ENCODE measurements at regions not wholly inside any gene's neighbourhood (a gene's known extent, or its start where the extent isn't known, plus 50 kb on each side); places are given as distances from the start of the nearest gene placed in this dataset.

DNA sequence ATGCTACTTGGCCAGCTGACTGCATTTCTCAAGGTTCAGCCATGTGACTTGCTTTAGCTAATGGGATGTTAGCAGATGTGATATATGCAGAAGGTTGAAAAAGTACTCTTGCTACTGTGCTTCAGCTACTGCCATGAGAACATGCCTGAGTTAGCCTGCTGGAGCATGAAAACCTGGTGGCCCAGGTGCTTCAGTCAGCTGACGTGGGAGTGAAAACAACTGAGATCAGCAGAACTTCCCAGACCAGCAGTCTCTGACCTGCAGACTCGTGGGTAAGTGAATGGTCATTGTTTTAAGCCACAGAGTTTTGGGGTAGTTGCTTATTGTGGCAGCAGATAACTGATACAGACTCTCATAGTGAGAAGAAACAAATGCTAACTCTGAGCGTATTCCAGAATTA is 118.6 kb upstream of the GRIN2B start:
- no peak for TF ChIP-seq CTCF (IDR thresholded peaks at IDR 0.05)
- no peak for TF ChIP-seq POLR2A (IDR thresholded peaks at IDR 0.05)

Measured in thyroid gland (tissue), 4 donors.